ENCODE measurements at regions not wholly inside any gene's neighbourhood (a gene's known extent, or its start where the extent isn't known, plus 50 kb on each side); places are given as distances from the start of the nearest gene placed in this dataset.

DNA sequence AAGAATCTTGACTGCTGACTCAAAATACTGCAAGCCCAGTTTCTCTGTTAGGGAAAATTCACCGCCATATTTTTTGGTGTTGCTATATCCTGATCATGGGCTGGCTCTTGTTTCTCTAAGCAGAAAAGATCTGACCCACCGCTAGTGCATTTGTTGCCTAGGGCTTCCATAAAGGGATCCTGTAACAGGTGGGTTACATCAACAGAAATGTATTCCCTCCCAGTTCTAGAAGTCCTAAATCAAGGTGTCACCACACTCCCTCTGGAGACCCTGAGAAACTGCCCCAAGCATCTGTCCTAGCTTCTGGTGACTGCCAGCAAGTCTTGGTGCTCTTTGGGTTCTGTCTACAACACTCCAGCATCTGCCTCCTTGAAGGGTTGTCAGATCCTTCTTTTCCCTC is 99.7 kb downstream of the MAF start:
- intact Hi-C loops (cut with DNase I): no loop called here
- DNase-seq (ENCODE audit: low spot score): no peak

DNA sequence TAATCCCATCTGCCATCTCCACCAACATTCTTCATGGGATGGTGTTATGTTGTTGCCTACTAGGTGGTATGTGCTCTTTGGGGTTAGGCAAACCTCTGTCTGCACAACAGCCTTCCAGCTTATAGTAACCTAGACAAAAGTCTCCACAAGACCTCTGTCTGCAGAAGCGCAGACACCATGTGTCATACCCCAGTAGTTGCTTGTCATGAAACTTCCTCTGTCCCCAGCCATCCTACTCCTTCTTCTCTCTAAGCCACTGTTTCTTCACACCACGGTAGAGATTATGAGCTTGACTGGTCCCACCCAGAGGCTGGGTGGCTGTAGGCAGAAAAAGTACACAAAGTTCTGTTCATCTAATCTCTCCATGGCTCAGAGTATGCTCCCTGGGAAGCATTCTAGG is 100.3 kb downstream of the MAF start:
- intact Hi-C loops (cut with DNase I): no loop called here
- DNase-seq (ENCODE audit: low spot score): no peak

DNA sequence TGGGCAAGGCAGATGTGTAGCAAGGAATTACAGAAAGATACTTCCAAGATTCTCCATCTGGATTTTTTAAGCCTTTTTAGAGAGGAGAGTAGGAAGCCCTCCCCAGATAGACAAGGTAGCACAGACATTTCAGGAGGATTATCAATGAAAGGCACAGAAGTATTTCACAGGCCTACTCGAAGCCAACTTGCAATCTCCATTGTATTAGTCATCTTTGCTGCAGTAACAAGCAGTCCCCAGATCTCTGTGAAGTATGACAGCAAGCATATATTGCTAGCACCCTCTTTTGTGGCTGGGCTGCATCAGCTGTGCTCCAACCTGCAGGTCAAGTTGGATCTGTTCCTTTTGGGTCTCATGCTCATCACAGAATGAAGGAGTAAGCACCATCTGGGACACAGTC is 101.6 kb downstream of the MAF start:
- intact Hi-C loops (cut with DNase I): no loop called here
- no peak for DNase-seq (ENCODE audit: low spot score)

- no peak for DNase-seq (ENCODE audit: low spot score)
- intact Hi-C loops (cut with DNase I): no loop called here
Measured at GRCh38 chr16:79497606-79498350, 102.8 kb downstream of the MAF start.

GRCh38 chr16:79493911-79494310 is 106.6 kb downstream of the MAF start:
- intact Hi-C loops (cut with DNase I): no loop called here
- no peak for DNase-seq (ENCODE audit: low spot score)

DNA sequence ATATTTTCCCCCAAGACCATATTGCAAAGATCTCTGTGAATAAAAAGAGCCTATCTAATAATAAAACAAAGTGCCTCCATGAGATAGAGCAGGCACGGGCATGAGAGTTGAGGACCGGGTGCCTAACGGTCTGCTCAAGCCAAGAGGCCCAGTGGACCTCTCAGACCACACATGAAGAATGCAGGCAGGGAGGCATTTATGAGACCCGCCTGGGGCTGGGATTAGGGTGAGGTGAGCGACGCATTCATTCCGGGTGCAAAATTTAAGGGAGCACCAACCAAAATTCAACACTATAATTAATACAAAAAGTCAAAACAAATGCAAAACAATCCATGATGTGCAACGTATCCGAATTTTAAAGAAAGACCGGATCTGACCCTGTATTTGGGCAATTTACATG is 108.5 kb downstream of the MAF start:
- intact Hi-C loops (cut with DNase I): no loop called here
- no peak for DNase-seq (ENCODE audit: low spot score)

GRCh38 chr16:79485020-79485419 is 115.5 kb downstream of the MAF start:
- intact Hi-C loops (cut with DNase I): no loop called here
- DNase-seq (ENCODE audit: low spot score): no peak

- intact Hi-C loops (cut with DNase I): no loop called here
- DNase-seq (ENCODE audit: low spot score): no peak
Measured at GRCh38 chr16:79484237-79484636, 116.3 kb downstream of the MAF start.

- intact Hi-C loops (cut with DNase I): no loop called here
- no peak for DNase-seq (ENCODE audit: low spot score)
Measured at GRCh38 chr16:79483336-79483735, 117.2 kb downstream of the MAF start.

DNA sequence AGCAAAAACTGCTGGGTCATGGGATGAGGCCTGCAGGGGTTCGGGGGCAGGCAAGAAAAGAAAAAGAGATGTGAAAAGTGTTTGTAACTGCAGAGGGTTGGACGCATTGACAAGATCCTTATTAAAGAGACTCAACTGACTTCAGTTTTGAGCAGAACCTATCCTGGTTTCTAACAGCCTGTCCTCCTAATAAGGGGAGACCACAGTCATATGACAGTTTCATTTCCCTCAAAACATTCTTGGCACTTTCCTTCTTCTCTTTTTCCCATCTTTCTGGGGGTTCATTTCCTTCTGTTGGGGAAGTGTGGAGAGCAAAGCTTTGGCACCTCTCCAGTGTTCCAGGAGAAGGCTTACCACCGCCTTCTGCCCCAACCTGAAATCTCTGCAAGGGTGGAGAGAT is 118.5 kb downstream of the MAF start:
- intact Hi-C loops (cut with DNase I): no loop called here

DNA sequence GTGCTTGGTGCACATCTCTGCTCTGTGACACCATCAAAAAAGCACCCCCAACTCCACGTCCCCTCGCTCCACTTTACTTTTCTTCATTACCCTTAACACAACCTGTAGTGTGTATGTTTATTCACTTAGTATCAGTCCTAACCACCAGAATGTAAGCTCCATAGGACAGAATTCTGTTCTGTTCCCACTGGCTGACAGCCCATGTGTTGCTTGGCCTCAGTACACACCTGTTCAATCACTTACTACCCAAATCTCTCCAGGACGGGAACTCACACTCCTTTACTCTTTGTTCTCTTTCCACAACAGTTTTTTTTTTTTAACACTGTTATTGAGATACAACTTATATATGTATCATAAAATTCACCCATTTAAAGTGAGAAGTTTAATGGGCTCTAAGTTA is 119.6 kb downstream of the MAF start:
- intact Hi-C loops (cut with DNase I): no loop called here
- DNase-seq (ENCODE audit: low spot score): no peak

More for the DNA sequence above, 118.5 kb downstream of the MAF start:
- DNase-seq (ENCODE audit: low spot score): no peak

DNA sequence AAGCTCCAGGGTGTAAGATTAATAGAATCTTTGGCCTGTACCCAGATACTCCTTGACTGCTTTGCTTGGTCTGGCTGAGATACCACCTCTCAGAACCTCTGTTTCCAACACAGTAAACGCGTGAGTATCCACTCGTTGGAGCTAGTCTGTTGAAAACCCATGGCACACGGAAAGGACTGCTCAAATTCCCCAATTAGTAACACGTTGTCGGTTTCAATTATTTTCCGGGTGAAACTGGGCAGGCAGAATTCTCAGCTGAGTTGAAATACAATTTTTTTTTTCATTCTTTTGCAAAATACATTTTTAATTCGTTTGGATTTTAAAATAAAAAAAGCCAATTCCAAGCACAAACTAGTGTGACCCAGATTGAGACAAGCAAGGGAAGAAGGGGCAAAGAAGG is 120.5 kb downstream of the MAF start:
- intact Hi-C loops (cut with DNase I): no loop called here
- no peak for DNase-seq (ENCODE audit: low spot score)

GRCh38 chr16:79476580-79476979 is 124.0 kb downstream of the MAF start:
- intact Hi-C loops (cut with DNase I): no loop called here

DNA sequence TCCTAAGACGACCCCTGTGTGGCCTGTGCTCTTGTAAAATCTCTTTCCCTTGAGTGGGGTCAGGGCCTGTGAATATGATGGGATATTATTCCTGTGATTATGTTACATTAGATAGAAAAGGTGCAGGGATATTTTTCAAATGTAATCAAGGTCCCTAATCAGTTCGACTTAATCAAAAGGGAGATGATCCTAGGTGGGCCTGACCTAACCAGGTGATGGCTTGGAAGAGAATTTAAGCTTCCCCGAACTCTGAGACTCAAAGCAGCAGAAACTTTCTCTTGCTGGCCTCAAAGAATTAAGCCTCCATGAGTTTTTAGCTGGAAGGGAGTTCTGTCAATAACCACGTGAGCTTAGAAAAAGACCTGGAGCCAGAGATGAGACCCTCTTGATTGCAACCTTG is 124.7 kb downstream of the MAF start:
- DNase-seq (ENCODE audit: low spot score): no peak
- intact Hi-C loops (cut with DNase I): no loop called here

More at GRCh38 chr16:79476580-79476979, 124.0 kb downstream of the MAF start:
- DNase-seq (ENCODE audit: low spot score): no peak

DNA sequence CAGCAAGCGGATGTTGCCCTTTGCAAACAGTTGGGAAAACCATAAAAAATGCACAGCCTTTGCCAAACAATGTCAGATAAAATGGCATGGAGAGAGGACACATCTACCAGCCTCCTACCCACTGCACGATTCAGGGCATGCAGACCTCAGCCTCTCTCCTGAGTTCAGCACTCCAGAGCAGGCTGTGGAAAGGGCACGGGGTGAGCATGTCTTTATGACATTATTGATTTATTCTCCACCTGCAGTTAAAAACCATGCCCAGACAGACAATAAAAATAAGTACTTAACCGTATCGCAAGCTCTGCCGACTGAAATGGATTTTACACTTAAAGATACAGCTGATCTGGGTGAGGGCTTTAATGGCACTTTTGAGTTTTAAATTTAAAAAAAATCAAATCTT is 127.1 kb downstream of the MAF start:
- no peak for DNase-seq (ENCODE audit: low spot score)
- intact Hi-C loops (cut with DNase I): no loop called here

DNA sequence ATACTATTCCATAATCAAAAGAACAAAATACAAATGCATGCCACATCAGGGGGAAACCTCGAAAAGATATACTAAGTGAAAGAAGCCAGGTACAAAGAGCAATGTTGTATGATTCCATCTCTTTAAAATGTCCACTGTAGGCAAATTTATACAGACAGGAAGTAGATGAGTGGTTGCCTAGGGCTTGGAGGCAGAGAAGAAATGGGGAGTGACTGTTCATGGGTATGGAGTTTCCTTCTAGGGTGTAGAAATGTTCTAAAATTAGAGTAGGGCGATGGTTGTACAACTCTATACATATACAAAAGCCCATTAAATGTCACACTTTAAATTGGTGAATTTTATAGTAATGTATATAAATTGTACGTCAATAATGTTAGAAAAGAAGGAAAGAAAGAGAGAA is 128.1 kb downstream of the MAF start:
- DNase-seq (ENCODE audit: low spot score): no peak
- intact Hi-C loops (cut with DNase I): no loop called here

- DNase-seq (ENCODE audit: low spot score): no peak
- intact Hi-C loops (cut with DNase I): no loop called here
Measured at GRCh38 chr16:79469999-79470398, 130.5 kb downstream of the MAF start.

GRCh38 chr16:79468631-79469030 is 131.9 kb downstream of the MAF start:
- DNase-seq (ENCODE audit: low spot score): no peak
- intact Hi-C loops (cut with DNase I): no loop called here

DNA sequence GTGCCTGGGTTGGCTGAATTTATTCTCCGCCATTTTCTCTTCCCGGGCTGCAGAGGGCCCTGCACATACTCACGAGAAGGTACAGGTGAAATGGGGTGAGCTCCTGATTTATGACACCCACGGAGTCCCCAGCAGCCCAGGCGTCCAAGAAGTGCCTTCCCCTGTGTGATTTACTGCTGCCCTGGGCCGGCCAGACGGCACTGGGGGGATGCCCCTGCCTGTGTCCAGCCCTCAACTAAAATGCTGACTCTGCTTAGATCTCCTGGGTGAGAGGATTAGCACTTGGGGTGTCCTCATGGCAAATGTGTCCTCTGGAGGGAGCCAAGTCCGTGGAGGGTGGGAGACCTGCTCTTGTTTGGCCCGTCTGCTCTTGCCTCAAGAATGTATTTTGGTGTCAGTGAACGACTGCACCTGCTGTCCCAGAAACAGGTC is 132.4 kb downstream of the MAF start:
- intact Hi-C loops (cut with DNase I): no loop called here
- no peak for DNase-seq (ENCODE audit: low spot score)

DNA sequence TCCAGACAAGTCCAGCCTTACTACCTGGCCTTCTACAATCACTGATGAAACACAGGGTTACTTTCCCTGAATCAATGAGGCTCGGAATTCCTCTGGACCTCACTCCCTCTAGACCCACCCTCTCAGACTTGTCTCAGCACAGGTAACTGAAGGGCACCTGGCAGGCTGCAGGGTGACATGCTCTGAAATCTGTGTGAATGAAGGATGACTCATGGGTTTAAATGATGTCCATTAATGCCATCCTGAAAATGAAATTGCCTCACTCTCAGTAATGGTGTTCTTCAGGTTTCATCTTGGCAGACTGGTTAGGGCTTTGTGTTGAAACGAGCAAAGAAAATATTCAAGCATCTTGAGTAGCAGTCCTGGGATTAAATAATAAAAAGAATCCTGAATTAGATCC is 134.4 kb downstream of the MAF start:
- intact Hi-C loops (cut with DNase I): no loop called here
- no peak for DNase-seq (ENCODE audit: low spot score)

GRCh38 chr16:79463841-79464240 is 136.7 kb downstream of the MAF start:
- intact Hi-C loops (cut with DNase I): no loop called here
- no peak for DNase-seq (ENCODE audit: low spot score)

DNA sequence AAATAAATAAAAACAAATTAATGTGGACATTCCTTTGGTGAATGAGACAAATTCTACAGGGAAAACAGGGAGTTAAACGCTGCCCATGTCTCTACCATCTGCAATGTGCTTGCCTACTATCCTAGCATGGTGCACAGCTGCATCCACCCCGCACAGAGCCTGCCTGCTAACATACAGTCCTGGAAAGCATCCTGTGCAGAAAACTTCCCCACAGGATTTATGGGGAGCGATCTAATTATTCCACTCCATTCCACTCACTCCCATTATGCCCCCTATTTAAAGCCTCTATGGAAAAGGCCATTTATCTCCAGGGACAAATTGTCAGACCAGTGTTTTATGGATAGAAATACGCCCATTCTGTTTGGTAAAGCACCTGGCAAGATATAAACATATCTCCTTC is 144.5 kb downstream of the MAF start:
- no peak for DNase-seq (ENCODE audit: low spot score)
- intact Hi-C loops (cut with DNase I): no loop called here
